HEK293T (cell line): ENCODE measurements at regions not wholly inside any gene's neighbourhood (a gene's known extent, or its start where the extent isn't known, plus 50 kb on each side); places are given as distances from the start of the nearest gene placed in this dataset.

ENCODE experiments used
- CTCF ChIA-PET: fragments of 350-600 bp; formaldehyde crosslinking; extraction: SDS; loops from one replicate; lab custom pipeline; 2021; ENCODE audit warnings: antibody characterized with exemption, inconsistent platforms; lab: Yijun Ruan, JAX
- POLR2A ChIA-PET: fragments of 350-600 bp; formaldehyde crosslinking; extraction: SDS; loops from one replicate; lab custom pipeline; 2020; ENCODE audit warnings: antibody characterized with exemption, inconsistent platforms; lab: Yijun Ruan, JAX
- DNase-seq: peaks from one replicate; pipeline ENCODE4 v3.0.0; 2012; ENCODE audit warnings: mixed read lengths; ENCODE audit errors: extremely low spot score
- ARNT ChIP-seq: fragments of 450-650 bp; IDR thresholded peaks from 2 replicates; pipeline ENCODE4 v1.6.1; 2017; ENCODE audit warnings: mild to moderate bottlenecking
- BHLHE40 ChIP-seq: fragments of 450-650 bp; IDR thresholded peaks from 2 replicates; pipeline ENCODE4 v1.6.1; 2016; ENCODE audit warnings: mild to moderate bottlenecking, moderate library complexity, borderline replicate concordance
- CTBP1 ChIP-seq: fragments of 450-650 bp; IDR thresholded peaks from 2 replicates; pipeline ENCODE4 v1.6.1; 2016; ENCODE audit warnings: borderline replicate concordance
- ELF4 ChIP-seq: fragments of 450-650 bp; IDR thresholded peaks from 2 replicates; pipeline ENCODE4 v1.6.1; 2017; ENCODE audit warnings: antibody characterized with exemption
- FOXA1 ChIP-seq: fragments of 450-650 bp; IDR thresholded peaks from 2 replicates; pipeline ENCODE4 v1.6.1; 2016; ENCODE audit warnings: mild to moderate bottlenecking
- FOXK2 ChIP-seq: fragments of 450-650 bp; IDR thresholded peaks from 2 replicates; pipeline ENCODE4 v1.6.1; 2016; ENCODE audit warnings: mild to moderate bottlenecking
- FOXM1 ChIP-seq: fragments of 450-650 bp; IDR thresholded peaks from 2 replicates; pipeline ENCODE4 v1.6.1; 2017; ENCODE audit warnings: mild to moderate bottlenecking, borderline replicate concordance
- HDGF ChIP-seq: fragments of 450-650 bp; IDR thresholded peaks from 2 replicates; pipeline ENCODE4 v1.6.1; 2017; ENCODE audit warnings: antibody characterized with exemption, borderline replicate concordance
- L3MBTL2 ChIP-seq: fragments of 450-650 bp; conservative IDR thresholded peaks from 2 replicates; pipeline ENCODE4 v1.6.1; 2016; ENCODE audit warnings: mild to moderate bottlenecking
- LEF1 ChIP-seq: fragments of 450-650 bp; IDR thresholded peaks from 2 replicates; pipeline ENCODE4 v1.6.1; 2017; ENCODE audit warnings: mild to moderate bottlenecking, borderline replicate concordance
- NFRKB ChIP-seq: fragments of 450-650 bp; IDR thresholded peaks from 2 replicates; pipeline ENCODE4 v1.6.1; 2016; ENCODE audit warnings: mild to moderate bottlenecking, moderate library complexity
- PKNOX1 ChIP-seq: fragments of 450-650 bp; IDR thresholded peaks from 2 replicates; pipeline ENCODE4 v1.6.1; 2016
- SP1 ChIP-seq: fragments of 450-650 bp; IDR thresholded peaks from 2 replicates; pipeline ENCODE4 v1.6.1; 2017
- SUZ12 ChIP-seq: fragments of 450-650 bp; IDR thresholded peaks from 2 replicates; pipeline ENCODE4 v1.6.1; 2016; ENCODE audit warnings: mild to moderate bottlenecking
- TARDBP ChIP-seq: fragments of 450-650 bp; IDR thresholded peaks from 2 replicates; pipeline ENCODE4 v1.6.1; 2016
- ZNF384 ChIP-seq: fragments of 450-650 bp; IDR thresholded peaks from 2 replicates; pipeline ENCODE4 v1.6.1; 2016

GRCh38 chr18:4987452-4988405 lies 209.3 kb downstream of the AKAIN1 start:
- POLR2A ChIA-PET: no interaction called here
- TF ChIP-seq HDGF (no peak), PKNOX1 (no peak), ZNF384 (no peak), ELF4 (no peak), L3MBTL2 (no peak), SP1 (no peak), CTBP1 (no peak), TARDBP (no peak), BHLHE40 (no peak), FOXK2 (no peak)
- no peak for DNase-seq
- CTCF ChIA-PET: no interaction called here

GRCh38 chr18:4986677-4987076 lies 210.4 kb downstream of the AKAIN1 start:
- ChIA-PET CTCF (no interaction called here), POLR2A (no interaction called here)
- TF ChIP-seq NFRKB (no peak), PKNOX1 (no peak), ELF4 (no peak), TARDBP (no peak)
- no peak for DNase-seq

- ChIA-PET CTCF (no interaction called here), POLR2A (no interaction called here)
- TF ChIP-seq CTBP1 (no peak), LEF1 (no peak), ARNT (no peak), BHLHE40 (no peak)
- no peak for DNase-seq
Observed at GRCh38 chr18:4986066-4986465, 211.0 kb downstream of the AKAIN1 start.

- POLR2A ChIA-PET: no interaction called here
Observed at GRCh38 chr18:4961121-4961909, 235.7 kb downstream of the AKAIN1 start.

GRCh38 chr18:4960578-4960977 lies 236.5 kb downstream of the AKAIN1 start:
- TF ChIP-seq SUZ12: no peak
- TF ChIP-seq LEF1: no peak
- no peak for TF ChIP-seq CTBP1
- no peak for TF ChIP-seq FOXA1
- no peak for DNase-seq
- CTCF ChIA-PET: no interaction called here
- POLR2A ChIA-PET: no interaction called here

More at GRCh38 chr18:4961121-4961909, 235.7 kb downstream of the AKAIN1 start:
- CTCF ChIA-PET: no interaction called here
- DNase-seq: no peak
- no peak for TF ChIP-seq FOXK2
- TF ChIP-seq SP1: no peak
- TF ChIP-seq LEF1: no peak
- no peak for TF ChIP-seq FOXA1
- TF ChIP-seq CTBP1: no peak
- TF ChIP-seq ARNT: no peak
- no peak for TF ChIP-seq ZNF384
- no peak for TF ChIP-seq ELF4
- TF ChIP-seq NFRKB: no peak
- no peak for TF ChIP-seq SUZ12
- no peak for TF ChIP-seq FOXM1
- no peak for TF ChIP-seq BHLHE40
- TF ChIP-seq HDGF: no peak
- TF ChIP-seq TARDBP: no peak
- no peak for TF ChIP-seq L3MBTL2
- no peak for TF ChIP-seq PKNOX1

- no peak for TF ChIP-seq ARNT
- TF ChIP-seq CTBP1: no peak
- no peak for TF ChIP-seq ZNF384
- TF ChIP-seq TARDBP: no peak
- TF ChIP-seq FOXK2: no peak
- no peak for TF ChIP-seq FOXA1
- no peak for TF ChIP-seq BHLHE40
- TF ChIP-seq LEF1: no peak
- no peak for TF ChIP-seq NFRKB
- TF ChIP-seq ELF4: no peak
- no peak for TF ChIP-seq HDGF
- no peak for TF ChIP-seq L3MBTL2
- TF ChIP-seq SP1: no peak
- TF ChIP-seq FOXM1: no peak
- TF ChIP-seq PKNOX1: no peak
- TF ChIP-seq SUZ12: no peak
- DNase-seq: no peak
- ChIA-PET POLR2A (no interaction called here), CTCF (no interaction called here)
Observed at GRCh38 chr18:4931209-4931608, 265.8 kb downstream of the AKAIN1 start.
